HEK293 (cell line): ENCODE measurements at regions not wholly inside any gene's neighbourhood (a gene's known extent, or its start where the extent isn't known, plus 50 kb on each side); places are given as distances from the start of the nearest gene placed in this dataset.
A peak's percentile ranks its signal among the peaks of the same experiment; 100 is the strongest.

Experiments
- BCL11B ChIP-seq: fragments of 450-650 bp; formaldehyde crosslinking; IDR thresholded peaks from 2 replicates; pipeline ENCODE4 v1.5.1; 2016; ENCODE audit warnings: low read depth, missing biosample characterization, missing genetic modification characterization
- EGR2 ChIP-seq: fragments of 450-650 bp; formaldehyde crosslinking; IDR thresholded peaks from 2 replicates; pipeline ENCODE4 v1.5.1; 2016; ENCODE audit warnings: low read depth, missing biosample characterization, missing genetic modification characterization
- KLF10 ChIP-seq: fragments of 450-650 bp; IDR thresholded peaks from 2 replicates; pipeline ENCODE4 v1.5.1; 2018; ENCODE audit warnings: missing biosample characterization, mild to moderate bottlenecking, missing genetic modification characterization
- KLF9 ChIP-seq: fragments of 450-650 bp; formaldehyde crosslinking; IDR thresholded peaks from 2 replicates; pipeline ENCODE4 v1.5.1; 2016; ENCODE audit warnings: missing biosample characterization, missing genetic modification characterization, low read depth
- PBX3 ChIP-seq: sonication (generic); formaldehyde crosslinking; IDR thresholded peaks from 2 replicates; pipeline ENCODE4 v1.8.1; 2022; ENCODE audit warnings: mild to moderate bottlenecking, moderate library complexity, missing genetic modification reagents
- SCRT1 ChIP-seq: fragments of 450-650 bp; formaldehyde crosslinking; IDR thresholded peaks from 2 replicates; pipeline ENCODE4 v1.5.1; 2016; ENCODE audit warnings: missing biosample characterization, missing genetic modification characterization, borderline replicate concordance
- SCRT2 ChIP-seq: fragments of 450-650 bp; formaldehyde crosslinking; IDR thresholded peaks from 2 replicates; pipeline ENCODE4 v1.5.1; 2016; ENCODE audit warnings: missing biosample characterization, missing genetic modification characterization
- TCF7L2 ChIP-seq: IDR thresholded peaks from 2 replicates; pipeline ENCODE4 v1.6.1; 2011; ENCODE audit warnings: low read depth, mild to moderate bottlenecking, inconsistent platforms, low read length, moderate library complexity, borderline replicate concordance
- YY2 ChIP-seq: fragments of 450-650 bp; formaldehyde crosslinking; IDR thresholded peaks from 2 replicates; pipeline ENCODE4 v1.5.1; 2016; ENCODE audit warnings: missing biosample characterization, missing genetic modification characterization
- ZBTB20 ChIP-seq: fragments of 450-650 bp; formaldehyde crosslinking; IDR thresholded peaks from 2 replicates; pipeline ENCODE4 v1.5.1; 2016; ENCODE audit warnings: missing biosample characterization, missing genetic modification characterization
- ZFP3 ChIP-seq: fragments of 450-650 bp; formaldehyde crosslinking; IDR thresholded peaks from 2 replicates; pipeline ENCODE4 v1.5.1; 2016; ENCODE audit warnings: low read depth, missing biosample characterization, missing genetic modification characterization
- ZFP37 ChIP-seq: fragments of 450-650 bp; formaldehyde crosslinking; IDR thresholded peaks from 2 replicates; pipeline ENCODE4 v1.5.1; 2016; ENCODE audit warnings: missing biosample characterization, missing genetic modification characterization
- ZNF214 ChIP-seq: fragments of 450-650 bp; formaldehyde crosslinking; IDR thresholded peaks from 2 replicates; pipeline ENCODE4 v1.5.1; 2017; ENCODE audit warnings: missing biosample characterization, mild to moderate bottlenecking, missing genetic modification characterization, borderline replicate concordance
- ZNF26 ChIP-seq: fragments of 450-650 bp; formaldehyde crosslinking; IDR thresholded peaks from 2 replicates; pipeline ENCODE4 v1.5.1; 2016; ENCODE audit warnings: missing biosample characterization, missing genetic modification characterization
- ZNF324 ChIP-seq: fragments of 450-650 bp; formaldehyde crosslinking; IDR thresholded peaks from 2 replicates; pipeline ENCODE4 v1.5.1; 2016; ENCODE audit warnings: missing biosample characterization, missing genetic modification characterization
- ZNF335 ChIP-seq: fragments of 450-650 bp; formaldehyde crosslinking; conservative IDR thresholded peaks from 2 replicates; pipeline ENCODE4 v1.5.1; 2016; ENCODE audit warnings: missing biosample characterization, missing genetic modification characterization
- ZNF398 ChIP-seq: fragments of 450-650 bp; formaldehyde crosslinking; IDR thresholded peaks from 2 replicates; pipeline ENCODE4 v1.5.1; 2017; ENCODE audit warnings: missing biosample characterization, missing genetic modification characterization
- ZNF404 ChIP-seq: fragments of 450-650 bp; formaldehyde crosslinking; IDR thresholded peaks from 2 replicates; pipeline ENCODE4 v1.5.1; 2017; ENCODE audit warnings: missing biosample characterization, missing genetic modification characterization
- ZNF426 ChIP-seq: fragments of 450-650 bp; formaldehyde crosslinking; IDR thresholded peaks from 2 replicates; pipeline ENCODE4 v1.5.1; 2017; ENCODE audit warnings: missing biosample characterization, missing genetic modification characterization, mild to moderate bottlenecking, inconsistent platforms, moderate library complexity
- ZNF549 ChIP-seq: fragments of 450-650 bp; IDR thresholded peaks from 2 replicates; pipeline ENCODE4 v1.5.1; 2018; ENCODE audit warnings: missing biosample characterization, missing genetic modification characterization, mild to moderate bottlenecking, inconsistent platforms, moderate library complexity
- ZNF610 ChIP-seq: fragments of 450-650 bp; formaldehyde crosslinking; IDR thresholded peaks from 2 replicates; pipeline ENCODE4 v1.5.1; 2016; ENCODE audit warnings: missing biosample characterization, missing genetic modification characterization, borderline replicate concordance
- ZNF621 ChIP-seq: fragments of 450-650 bp; formaldehyde crosslinking; IDR thresholded peaks from 2 replicates; pipeline ENCODE4 v1.5.1; 2017; ENCODE audit warnings: missing biosample characterization, missing genetic modification characterization
- ZNF639 ChIP-seq: fragments of 450-650 bp; formaldehyde crosslinking; IDR thresholded peaks from 2 replicates; pipeline ENCODE4 v1.5.1; 2016; ENCODE audit warnings: missing biosample characterization, missing genetic modification characterization
- ZNF654 ChIP-seq: fragments of 450-650 bp; formaldehyde crosslinking; IDR thresholded peaks from 2 replicates; pipeline ENCODE4 v1.5.1; 2016; ENCODE audit warnings: low read depth, missing biosample characterization, missing genetic modification characterization
- ZNF792 ChIP-seq: fragments of 450-650 bp; formaldehyde crosslinking; IDR thresholded peaks from 2 replicates; pipeline ENCODE4 v1.5.1; 2016; ENCODE audit warnings: missing biosample characterization, missing genetic modification characterization

- TF ChIP-seq ZNF639 (tag by site-specific recombination) = no peak
- no peak for TF ChIP-seq ZNF26 (tag by site-specific recombination)
- TF ChIP-seq ZNF324 (tag by site-specific recombination) = no peak
- no peak for TF ChIP-seq ZNF792
- no peak for TF ChIP-seq TCF7L2
- TF ChIP-seq BCL11B (tag by site-specific recombination) = no peak
- TF ChIP-seq ZFP37 (tag by site-specific recombination) = no peak
- TF ChIP-seq ZNF335 (tag by site-specific recombination) = no peak
- TF ChIP-seq ZNF426 (tag by site-specific recombination) = no peak
- no peak for TF ChIP-seq ZNF549 (tag by site-specific recombination)
- no peak for TF ChIP-seq YY2 (tag by site-specific recombination)
- no peak for TF ChIP-seq ZNF610 (tag by site-specific recombination)
- peak; percentile 24; the same call in 1 of the 2 replicates for TF ChIP-seq ZNF654 (tag by site-specific recombination)
- TF ChIP-seq EGR2 (tag by site-specific recombination) = peak; percentile 69
- TF ChIP-seq ZBTB20 (tag by site-specific recombination) = no peak
- TF ChIP-seq ZFP3 (tag by site-specific recombination) = no peak
- no peak for TF ChIP-seq PBX3 (CRISPR knock-in tag)
- TF ChIP-seq KLF9 (tag by site-specific recombination) = no peak
- no peak for TF ChIP-seq ZNF404 (tag by site-specific recombination)
- no peak for TF ChIP-seq KLF10 (tag by site-specific recombination)
- TF ChIP-seq ZNF621 = no peak
- TF ChIP-seq SCRT1 (tag by site-specific recombination) = peak; percentile 91
- no peak for TF ChIP-seq ZNF398 (tag by site-specific recombination)
- TF ChIP-seq ZNF214 (tag by site-specific recombination) = no peak
- TF ChIP-seq SCRT2 (tag by site-specific recombination) = peak; percentile 94
These were observed 142.3 kb upstream of the FSTL4 start (continued) for GRCh38 chr5:133754575-133755169.
